ENCODE measurements at regions not wholly inside any gene's neighbourhood (a gene's known extent, or its start where the extent isn't known, plus 50 kb on each side); places are given as distances from the start of the nearest gene placed in this dataset.

DNA sequence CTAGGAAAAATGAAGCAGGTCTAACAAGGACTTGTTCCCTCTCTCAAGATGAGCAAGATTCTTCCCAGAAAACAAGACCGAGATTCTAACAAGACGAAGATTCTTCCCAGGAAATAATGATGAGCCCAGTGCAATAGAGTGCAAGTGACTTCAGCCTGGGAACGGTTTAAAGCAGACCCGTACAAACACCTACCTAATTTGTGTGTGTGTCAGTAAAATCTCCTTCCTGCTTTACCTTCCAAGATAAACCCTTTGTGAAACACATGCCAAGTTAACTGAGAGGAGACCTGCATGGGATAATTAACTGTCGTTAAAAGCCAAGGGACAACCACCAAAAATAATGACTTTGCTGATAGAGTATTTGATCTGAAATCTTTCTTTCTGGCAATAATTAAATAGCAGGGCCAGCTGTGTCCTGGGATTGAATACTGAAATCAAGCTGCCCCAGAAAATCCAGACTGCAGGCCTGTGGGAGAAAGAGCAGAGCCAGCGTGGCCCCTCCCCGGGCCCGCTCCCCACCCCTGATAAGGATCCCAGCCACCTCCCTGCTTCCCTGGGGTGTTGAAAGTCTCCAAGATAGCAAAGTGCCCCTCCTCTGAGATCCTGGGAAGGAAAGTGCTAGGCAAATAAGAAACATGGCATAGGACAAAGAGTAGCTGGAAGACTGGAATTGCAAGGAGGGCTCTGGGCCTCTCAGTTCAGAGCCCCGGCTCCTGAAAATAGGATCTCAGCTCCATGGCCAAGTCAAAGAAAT, 145.5 kb downstream of the CYP26B1 start:
- TF ChIP-seq EZH2 (IDR thresholded peaks at IDR 0.05; ENCODE audit: insufficient read depth, poor library complexity, severe bottlenecking) (no peak), EZH2phosphoT487 (IDR thresholded peaks at IDR 0.05; ENCODE audit: insufficient read depth, low read depth) (no peak)

All from GM23248 (cell line).